Activated naive CD8-positive, alpha-beta T cell treated with anti-CD3 and anti-CD28 coated beads, Interleukin-2, amount 10 ng/mL, durations not matched to agents 7 days and 5 days (primary cell): ENCODE measurements at regions not wholly inside any gene's neighbourhood (a gene's known extent, or its start where the extent isn't known, plus 50 kb on each side); places are given as distances from the start of the nearest gene placed in this dataset.
"Not testable (repeated sequence)": the region's sequence is repeated elsewhere in the genome, so short reads cannot be mapped to it uniquely, and the experiment has no call there.

Experiments
- ATAC-seq: fragments of 150-1000 bp; cut with Tn5 transposase; one replicate; pipeline ENCODE4 v1.10.0; 2021; ENCODE audit warnings: low read depth, moderate library complexity
- POLR2A ChIA-PET: fragments of 350-600 bp; sonication (Branson Sonifier 250); formaldehyde crosslinking; loops from one replicate; lab custom pipeline; 2021; ENCODE audit warnings: antibody characterized with exemption; lab: Charles Lee
- DNase-seq: peaks from one replicate; pipeline ENCODE4 v3.0.0; 2021
- H3K27ac Mint-ChIP-seq: one replicate; pipeline ENCODE4 v1.8.0; 2022; ENCODE audit warnings: mild to moderate bottlenecking, mixed read lengths
- H3K27me3 Mint-ChIP-seq: one replicate; pipeline ENCODE4 v1.8.0; 2022; ENCODE audit warnings: mild to moderate bottlenecking, moderate library complexity, mixed read lengths
- H3K36me3 Mint-ChIP-seq: one replicate; pipeline ENCODE4 v1.8.0; 2021; ENCODE audit warnings: mild to moderate bottlenecking, mixed read lengths
- H3K4me1 Mint-ChIP-seq: one replicate; pipeline ENCODE4 v1.8.0; 2021; ENCODE audit warnings: mixed read lengths
- H3K4me3 Mint-ChIP-seq: one replicate; pipeline ENCODE4 v1.8.0; 2022; ENCODE audit warnings: mild to moderate bottlenecking, moderate library complexity, mixed read lengths
- H3K9me3 Mint-ChIP-seq: one replicate; pipeline ENCODE4 v1.8.0; 2021; ENCODE audit warnings: mixed read lengths

GRCh38 chr10:57579926-57580325, 687.8 kb downstream of the IPMK start:
- ATAC-seq (no peak), DNase-seq (no peak)
- Mint-ChIP-seq H3K9me3 (peaks cover 6% of the 10 kb centered on the region), H3K27me3 (no peaks in the 10 kb centered on the region), H3K4me1 (no peaks in the 10 kb centered on the region), H3K27ac (no peak overlapping the region), H3K36me3 (no peaks in the 10 kb centered on the region), H3K4me3 (no peak overlapping the region)
- POLR2A ChIA-PET, result no interaction called here

- POLR2A ChIA-PET, result no interaction called here
- ATAC-seq, result no peak
- DNase-seq, result no peak
Measured at GRCh38 chr10:57562211-57562610, 705.5 kb downstream of the IPMK start.

GRCh38 chr10:57551774-57552173, 715.9 kb downstream of the IPMK start:
- H3K27me3 Mint-ChIP-seq, H3K36me3 Mint-ChIP-seq, DNase-seq, H3K27ac Mint-ChIP-seq, H3K9me3 Mint-ChIP-seq, H3K4me3 Mint-ChIP-seq, POLR2A ChIA-PET, H3K4me1 Mint-ChIP-seq, ATAC-seq: not testable (repeated sequence)

More at GRCh38 chr10:57562211-57562610, 705.5 kb downstream of the IPMK start:
- no peaks in the 10 kb centered on the region for H3K27me3 Mint-ChIP-seq
- peaks cover 2% of the 10 kb centered on the region for H3K9me3 Mint-ChIP-seq
- no peak overlapping the region for H3K27ac Mint-ChIP-seq
- no peaks in the 10 kb centered on the region for H3K36me3 Mint-ChIP-seq
- H3K4me3 Mint-ChIP-seq, result no peak overlapping the region
- H3K4me1 Mint-ChIP-seq, result no peaks in the 10 kb centered on the region

GRCh38 chr10:57535306-57535705, 732.4 kb downstream of the IPMK start:
- Mint-ChIP-seq H3K4me1 (no peaks in the 10 kb centered on the region), H3K27ac (no peak overlapping the region), H3K36me3 (no peaks in the 10 kb centered on the region), H3K9me3 (no peaks in the 10 kb centered on the region), H3K27me3 (no peaks in the 10 kb centered on the region), H3K4me3 (no peak overlapping the region)
- POLR2A ChIA-PET, result no interaction called here
- no peak for ATAC-seq
- DNase-seq, result no peak

GRCh38 chr10:57513637-57514036, 754.1 kb downstream of the IPMK start:
- H3K4me3 Mint-ChIP-seq, result no peak overlapping the region
- H3K27me3 Mint-ChIP-seq, result no peaks in the 10 kb centered on the region
- no peaks in the 10 kb centered on the region for H3K36me3 Mint-ChIP-seq
- no peaks in the 10 kb centered on the region for H3K4me1 Mint-ChIP-seq
- H3K27ac Mint-ChIP-seq, result no peak overlapping the region
- POLR2A ChIA-PET, result no interaction called here
- peaks cover 6% of the 10 kb centered on the region for H3K9me3 Mint-ChIP-seq
- ATAC-seq (no peak), DNase-seq (no peak)

- ATAC-seq, result no peak
- Mint-ChIP-seq H3K27me3 (no peaks in the 10 kb centered on the region), H3K36me3 (no peaks in the 10 kb centered on the region), H3K4me3 (no peak overlapping the region), H3K27ac (no peak overlapping the region), H3K9me3 (peaks cover 1% of the 10 kb centered on the region), H3K4me1 (no peaks in the 10 kb centered on the region)
- DNase-seq, result no peak
- POLR2A ChIA-PET, result no interaction called here
Measured at GRCh38 chr10:57507788-57508187, 759.9 kb downstream of the IPMK start.

GRCh38 chr10:57506414-57507094, 761.1 kb downstream of the IPMK start:
- ATAC-seq (no peak), DNase-seq (no peak)
- Mint-ChIP-seq H3K4me1 (no peaks in the 10 kb centered on the region), H3K27ac (no peak overlapping the region), H3K9me3 (peaks cover 1% of the 10 kb centered on the region), H3K27me3 (no peaks in the 10 kb centered on the region), H3K36me3 (no peaks in the 10 kb centered on the region), H3K4me3 (no peak overlapping the region)
- POLR2A ChIA-PET, result no interaction called here

GRCh38 chr10:57494486-57494885, 773.2 kb downstream of the IPMK start:
- Mint-ChIP-seq H3K9me3 (no peaks in the 10 kb centered on the region), H3K36me3 (no peaks in the 10 kb centered on the region), H3K27me3 (no peaks in the 10 kb centered on the region), H3K27ac (no peak overlapping the region), H3K4me3 (no peak overlapping the region), H3K4me1 (no peaks in the 10 kb centered on the region)
- POLR2A ChIA-PET, result no interaction called here
- ATAC-seq, result no peak
- DNase-seq, result no peak

- Mint-ChIP-seq H3K36me3 (no peaks in the 10 kb centered on the region), H3K9me3 (peaks cover 1% of the 10 kb centered on the region), H3K27ac (no peak overlapping the region), H3K4me3 (no peak overlapping the region), H3K27me3 (no peaks in the 10 kb centered on the region), H3K4me1 (no peaks in the 10 kb centered on the region)
- POLR2A ChIA-PET, result no interaction called here
- DNase-seq (no peak), ATAC-seq (no peak)
Measured at GRCh38 chr10:57482259-57482658, 785.4 kb downstream of the IPMK start.

GRCh38 chr10:57472823-57473619, 794.7 kb downstream of the IPMK start:
- no peaks in the 10 kb centered on the region for H3K27me3 Mint-ChIP-seq
- no peak for ATAC-seq
- H3K4me3 Mint-ChIP-seq, result no peak overlapping the region

GRCh38 chr10:57468894-57469432, 798.7 kb downstream of the IPMK start:
- POLR2A ChIA-PET, result no interaction called here
- DNase-seq, result no peak
- ATAC-seq, result no peak
- H3K27ac Mint-ChIP-seq, result no peak overlapping the region
- no peaks in the 10 kb centered on the region for H3K27me3 Mint-ChIP-seq
- H3K4me1 Mint-ChIP-seq, result no peaks in the 10 kb centered on the region
- H3K36me3 Mint-ChIP-seq, result no peaks in the 10 kb centered on the region
- H3K4me3 Mint-ChIP-seq, result no peak overlapping the region
- H3K9me3 Mint-ChIP-seq, result no peaks in the 10 kb centered on the region

More at GRCh38 chr10:57472823-57473619, 794.7 kb downstream of the IPMK start:
- Mint-ChIP-seq H3K4me1 (no peaks in the 10 kb centered on the region), H3K9me3 (no peaks in the 10 kb centered on the region), H3K27ac (no peak overlapping the region), H3K36me3 (no peaks in the 10 kb centered on the region)
- POLR2A ChIA-PET, result no interaction called here
- DNase-seq, result no peak

GRCh38 chr10:57465155-57465554, 802.5 kb downstream of the IPMK start:
- Mint-ChIP-seq H3K27ac (no peak overlapping the region), H3K36me3 (no peaks in the 10 kb centered on the region), H3K4me1 (no peaks in the 10 kb centered on the region), H3K9me3 (no peaks in the 10 kb centered on the region), H3K27me3 (no peaks in the 10 kb centered on the region), H3K4me3 (no peak overlapping the region)
- POLR2A ChIA-PET, result no interaction called here
- DNase-seq, result no peak
- ATAC-seq, result no peak

- ATAC-seq (no peak), DNase-seq (no peak)
- no peak overlapping the region for H3K4me3 Mint-ChIP-seq
- H3K9me3 Mint-ChIP-seq, result peaks cover 3% of the 10 kb centered on the region
- POLR2A ChIA-PET, result no interaction called here
- H3K4me1 Mint-ChIP-seq, result no peaks in the 10 kb centered on the region
- H3K27ac Mint-ChIP-seq, result no peak overlapping the region
- no peaks in the 10 kb centered on the region for H3K27me3 Mint-ChIP-seq
- H3K36me3 Mint-ChIP-seq, result no peaks in the 10 kb centered on the region
Measured at GRCh38 chr10:57460540-57460939, 807.2 kb downstream of the IPMK start.

- no peak for ATAC-seq
- H3K9me3 Mint-ChIP-seq, result peaks cover 3% of the 10 kb centered on the region
- POLR2A ChIA-PET, result no interaction called here
- H3K36me3 Mint-ChIP-seq, result no peaks in the 10 kb centered on the region
- DNase-seq, result no peak
- H3K4me3 Mint-ChIP-seq, result no peak overlapping the region
- H3K27ac Mint-ChIP-seq, result no peak overlapping the region
- no peaks in the 10 kb centered on the region for H3K4me1 Mint-ChIP-seq
- H3K27me3 Mint-ChIP-seq, result no peaks in the 10 kb centered on the region
Measured at GRCh38 chr10:57457972-57458512, 809.7 kb downstream of the IPMK start.
